H9 (cell line): ENCODE measurements at regions not wholly inside any gene's neighbourhood (a gene's known extent, or its start where the extent isn't known, plus 50 kb on each side); places are given as distances from the start of the nearest gene placed in this dataset.

Experiments
- DNase-seq: peaks from one replicate; pipeline ENCODE4 v3.0.0-alpha.2; 2017
- H2AFZ ChIP-seq: one replicate; pipeline ENCODE4 v1.6.1; 2013; ENCODE audit warnings: mild to moderate bottlenecking, low read length, control low read depth, moderate library complexity
- H2AK5ac ChIP-seq: 2 replicates; pipeline ENCODE4 v1.6.1; 2013; ENCODE audit warnings: low read length, control low read depth, mixed read lengths; ENCODE audit not compliant: insufficient read length
- H2BK120ac ChIP-seq: one replicate; pipeline ENCODE4 v1.6.1; 2013; ENCODE audit warnings: low read depth, mild to moderate bottlenecking, low read length, control low read depth, inconsistent platforms; ENCODE audit not compliant: poor library complexity, severe bottlenecking
- H2BK12ac ChIP-seq: 2 replicates; pipeline ENCODE4 v1.6.1; 2013; ENCODE audit warnings: low read length, control low read depth, mixed read lengths, low read depth; ENCODE audit not compliant: insufficient read length
- H2BK15ac ChIP-seq: 2 replicates; pipeline ENCODE4 v1.6.1; 2013; ENCODE audit warnings: low read depth, low read length, control low read depth
- H2BK20ac ChIP-seq: one replicate; pipeline ENCODE4 v1.6.1; 2013; ENCODE audit warnings: low read depth, mild to moderate bottlenecking, low read length, control low read depth, inconsistent platforms; ENCODE audit not compliant: poor library complexity, severe bottlenecking
- H2BK5ac ChIP-seq: 2 replicates; pipeline ENCODE4 v1.6.1; 2013; ENCODE audit warnings: low read length, control low read depth, mixed read lengths; ENCODE audit not compliant: insufficient read length
- H3K14ac ChIP-seq: 2 replicates; pipeline ENCODE4 v1.6.1; 2013; ENCODE audit warnings: low read length, control low read depth; ENCODE audit not compliant: insufficient read depth
- H3K18ac ChIP-seq: 2 replicates; pipeline ENCODE4 v1.6.1; 2013; ENCODE audit warnings: low read depth, mild to moderate bottlenecking, mixed read lengths, low read length, control low read depth; ENCODE audit not compliant: insufficient read length
- H3K23ac ChIP-seq: 2 replicates; pipeline ENCODE4 v1.6.1; 2013; ENCODE audit warnings: low read length, control low read depth, mixed read lengths, low read depth; ENCODE audit not compliant: insufficient read length
- H3K23me2 ChIP-seq: 2 replicates; pipeline ENCODE4 v1.6.1; 2013; ENCODE audit warnings: low read depth, mild to moderate bottlenecking, mixed read lengths, low read length, control low read depth; ENCODE audit not compliant: insufficient read length, poor library complexity, severe bottlenecking
- H3K27ac ChIP-seq: 2 replicates; pipeline ENCODE4 v1.5.1; 2013; ENCODE audit warnings: low read length, control low read depth, mixed read lengths, low read depth; ENCODE audit not compliant: insufficient read length
- H3K27me3 ChIP-seq: 2 replicates; pipeline ENCODE4 v1.6.1; 2013; ENCODE audit warnings: low read length, control low read depth, inconsistent platforms; ENCODE audit not compliant: insufficient read depth
- H3K4ac ChIP-seq: 2 replicates; pipeline ENCODE4 v1.6.1; 2013; ENCODE audit warnings: low read depth, mild to moderate bottlenecking, control low read depth, inconsistent platforms, low read length, moderate library complexity
- H3K4me1 ChIP-seq: 2 replicates; pipeline ENCODE4 v1.6.1; 2013; ENCODE audit warnings: low read length, control low read depth, inconsistent platforms; ENCODE audit not compliant: insufficient read depth
- H3K4me2 ChIP-seq: 2 replicates; pipeline ENCODE4 v1.6.1; 2013; ENCODE audit warnings: low read length, control low read depth, mixed read lengths; ENCODE audit not compliant: insufficient read length, insufficient read depth
- H3K56ac ChIP-seq: 2 replicates; pipeline ENCODE4 v1.6.1; 2013; ENCODE audit warnings: low read depth, mild to moderate bottlenecking, mixed read lengths, low read length, control low read depth; ENCODE audit not compliant: insufficient read length
- H3K79me1 ChIP-seq: 2 replicates; pipeline ENCODE4 v1.6.1; 2013; ENCODE audit warnings: low read depth, mild to moderate bottlenecking, moderate library complexity, low read length, control low read depth, inconsistent platforms; ENCODE audit not compliant: insufficient read depth, poor library complexity, severe bottlenecking
- H3K79me2 ChIP-seq: 2 replicates; pipeline ENCODE4 v1.6.1; 2013; ENCODE audit warnings: low read length, control low read depth, inconsistent platforms; ENCODE audit not compliant: insufficient read depth
- H3K9ac ChIP-seq: 2 replicates; pipeline ENCODE4 v1.6.1; 2013; ENCODE audit warnings: low read length, control low read depth, mixed read lengths; ENCODE audit not compliant: insufficient read length; ENCODE audit errors: extremely low read depth
- H3K9me3 ChIP-seq: one replicate; pipeline ENCODE4 v1.6.1; 2013; ENCODE audit warnings: low read depth, low read length, inconsistent platforms; ENCODE audit not compliant: control insufficient read depth
- H3T11ph ChIP-seq: one replicate; pipeline ENCODE4 v1.6.1; 2013; ENCODE audit warnings: mild to moderate bottlenecking, low read length, control low read depth, inconsistent platforms
- H4K20me1 ChIP-seq: one replicate; pipeline ENCODE4 v1.6.1; 2013; ENCODE audit not compliant: control insufficient read depth, insufficient read length, insufficient read depth
- H4K5ac ChIP-seq: 2 replicates; pipeline ENCODE4 v1.6.1; 2013; ENCODE audit warnings: low read depth, mild to moderate bottlenecking, mixed read lengths, low read length, control low read depth; ENCODE audit not compliant: insufficient read length
- H4K8ac ChIP-seq: replicated peaks from 2 replicates; pipeline ENCODE4 v1.6.1; 2013; ENCODE audit warnings: low read length, control low read depth, mixed read lengths, low read depth; ENCODE audit not compliant: insufficient read length
- H4K91ac ChIP-seq: 2 replicates; pipeline ENCODE4 v1.6.1; 2013; ENCODE audit warnings: low read depth, mild to moderate bottlenecking, moderate library complexity, mixed read lengths, low read length, control low read depth; ENCODE audit not compliant: insufficient read length
- H3K27ac Mint-ChIP-seq, 3 experiments: 2 replicates in 2 of 3; 3 replicates in 1 of 3; pipeline ENCODE4 v1.8.0; 2020 to 2021; ENCODE audit warnings: mixed read lengths in 3 of 3, mild to moderate bottlenecking in 1 of 3, moderate library complexity in 1 of 3
- H3K27me3 Mint-ChIP-seq: 2 replicates; pipeline ENCODE4 v1.8.0; 2021; ENCODE audit warnings: low read depth, mild to moderate bottlenecking, moderate library complexity, mixed read lengths
- H3K36me3 Mint-ChIP-seq, 3 experiments: 2 replicates in 2 of 3; 3 replicates in 1 of 3; pipeline ENCODE4 v1.8.0; 2020 to 2021; ENCODE audit warnings: low read depth in 3 of 3, mixed read lengths in 3 of 3; ENCODE audit not compliant: insufficient read depth in 1 of 3
- H3K4me1 Mint-ChIP-seq, 2 experiments: 2 replicates each; pipeline ENCODE4 v1.8.0; 2020; ENCODE audit warnings: mixed read lengths in 2 of 2
- H3K4me3 Mint-ChIP-seq, 2 experiments: 2 replicates in 1 of 2; 3 replicates in 1 of 2; pipeline ENCODE4 v1.8.0; 2020 to 2021; ENCODE audit warnings: mild to moderate bottlenecking in 2 of 2, mixed read lengths in 2 of 2, moderate library complexity in 1 of 2
- H3K9me3 Mint-ChIP-seq, 2 experiments: 2 replicates in 1 of 2; 3 replicates in 1 of 2; pipeline ENCODE4 v1.8.0; 2020; ENCODE audit warnings: mild to moderate bottlenecking in 2 of 2, mixed read lengths in 2 of 2, moderate library complexity in 1 of 2
- WGBS: extraction: QIAGEN DNeasy Blood & Tissue Kit; methylation state at CpG from one replicate; pipeline ENCODE4 v1.1.7; 2013; ENCODE audit warnings: missing lambda C conversion rate, low lambda C conversion rate, mixed read lengths; ENCODE audit not compliant: insufficient read length; ENCODE audit errors: extremely low coverage; 5-methylcytosine and 5-hydroxymethylcytosine counted together
- TF ChIP-seq, protein P1 (sequence below): fragments of 200-600 bp; sonication (generic); conservative IDR thresholded peaks from 3 replicates; pipeline ENCODE4 v1.8.0; 2021; ENCODE audit warnings: antibody characterized with exemption, mild to moderate bottlenecking

DNA sequence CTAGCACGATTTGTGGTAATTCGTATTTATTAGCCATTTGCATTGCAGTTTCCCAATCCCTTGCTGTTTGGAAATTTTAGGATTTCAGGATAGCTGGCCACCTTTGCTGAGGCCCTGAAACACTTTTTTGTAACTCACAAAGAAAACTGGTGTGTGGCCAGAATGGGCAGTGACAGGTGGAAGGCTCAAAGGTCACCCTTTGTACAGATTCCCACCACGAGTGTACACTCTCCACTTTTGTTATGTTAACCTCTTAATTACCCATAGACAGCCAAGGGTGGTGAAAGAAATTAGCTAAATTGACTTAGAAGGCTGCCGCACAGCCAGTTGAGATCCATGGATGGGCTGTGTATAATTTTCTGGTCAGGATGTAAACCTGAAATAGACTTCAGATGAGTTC is 109.7 kb upstream of the ARX start:
- no CpG with 5 or more reads among the region's 4 CpGs for WGBS

More for the DNA sequence above, 109.7 kb upstream of the ARX start:
- H3K9ac ChIP-seq, result no peak overlapping the region
- H3K14ac ChIP-seq, result no peak overlapping the region
- no peaks in the 10 kb centered on the region for H3K79me1 ChIP-seq
- TF ChIP-seq, protein P1, sequence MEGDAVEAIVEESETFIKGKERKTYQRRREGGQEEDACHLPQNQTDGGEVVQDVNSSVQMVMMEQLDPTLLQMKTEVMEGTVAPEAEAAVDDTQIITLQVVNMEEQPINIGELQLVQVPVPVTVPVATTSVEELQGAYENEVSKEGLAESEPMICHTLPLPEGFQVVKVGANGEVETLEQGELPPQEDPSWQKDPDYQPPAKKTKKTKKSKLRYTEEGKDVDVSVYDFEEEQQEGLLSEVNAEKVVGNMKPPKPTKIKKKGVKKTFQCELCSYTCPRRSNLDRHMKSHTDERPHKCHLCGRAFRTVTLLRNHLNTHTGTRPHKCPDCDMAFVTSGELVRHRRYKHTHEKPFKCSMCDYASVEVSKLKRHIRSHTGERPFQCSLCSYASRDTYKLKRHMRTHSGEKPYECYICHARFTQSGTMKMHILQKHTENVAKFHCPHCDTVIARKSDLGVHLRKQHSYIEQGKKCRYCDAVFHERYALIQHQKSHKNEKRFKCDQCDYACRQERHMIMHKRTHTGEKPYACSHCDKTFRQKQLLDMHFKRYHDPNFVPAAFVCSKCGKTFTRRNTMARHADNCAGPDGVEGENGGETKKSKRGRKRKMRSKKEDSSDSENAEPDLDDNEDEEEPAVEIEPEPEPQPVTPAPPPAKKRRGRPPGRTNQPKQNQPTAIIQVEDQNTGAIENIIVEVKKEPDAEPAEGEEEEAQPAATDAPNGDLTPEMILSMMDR, result no peak
- H2BK15ac ChIP-seq, result no peak overlapping the region
- no peak for DNase-seq
- H3K9me3 Mint-ChIP-seq, result peaks cover 28 to 33% of the 10 kb centered on the region in 2 experiments
- no peak overlapping the region for H3K27ac ChIP-seq
- peaks cover 6 to 21% (median 14%) of the 10 kb centered on the region in 3 experiments; a peak in 6 of 7 replicates for H3K36me3 Mint-ChIP-seq
- no peak overlapping the region for H2BK120ac ChIP-seq
- H3K23ac ChIP-seq, result no peak overlapping the region
- H2BK5ac ChIP-seq, result no peak overlapping the region
- H3K4me1 ChIP-seq, result peaks cover 2% of the 10 kb centered on the region
- H4K91ac ChIP-seq, result no peak overlapping the region
- no peak overlapping the region for H4K5ac ChIP-seq
- H3K23me2 ChIP-seq, result no peaks in the 10 kb centered on the region
- H3K4me2 ChIP-seq, result no peak overlapping the region
- no peak overlapping the region for H4K8ac ChIP-seq
- H3K27ac Mint-ChIP-seq, result no peak overlapping the region
- no peak overlapping the region for H2AK5ac ChIP-seq
- H3K56ac ChIP-seq, result no peak overlapping the region
- no peak overlapping the region for H3K4ac ChIP-seq
- no peak overlapping the region for H2AFZ ChIP-seq
- H2BK12ac ChIP-seq, result no peak overlapping the region
- peaks cover 12% of the 10 kb centered on the region for H3K9me3 ChIP-seq
- H3K27me3 Mint-ChIP-seq, result peaks cover 4% of the 10 kb centered on the region; the same call in 1 of the 2 replicates
- H3K4me3 Mint-ChIP-seq, result no peak overlapping the region
- no peaks in the 10 kb centered on the region for H3K27me3 ChIP-seq
- no peaks in the 10 kb centered on the region for H4K20me1 ChIP-seq
- no peak overlapping the region for H2BK20ac ChIP-seq
- H3K4me1 Mint-ChIP-seq, result peaks cover 5 to 9% of the 10 kb centered on the region in 2 experiments
- H3K18ac ChIP-seq, result no peak overlapping the region
- H3K79me2 ChIP-seq, result no peaks in the 10 kb centered on the region
- no peak overlapping the region for H3T11ph ChIP-seq
